H9 (cell line): ENCODE measurements at regions not wholly inside any gene's neighbourhood (a gene's known extent, or its start where the extent isn't known, plus 50 kb on each side); places are given as distances from the start of the nearest gene placed in this dataset.

ENCODE experiments used
- DNase-seq: peaks from one replicate; pipeline ENCODE4 v3.0.0-alpha.2; 2017
- H2AFZ ChIP-seq: one replicate; pipeline ENCODE4 v1.6.1; 2013; ENCODE audit warnings: mild to moderate bottlenecking, low read length, control low read depth, moderate library complexity
- H2AK5ac ChIP-seq: 2 replicates; pipeline ENCODE4 v1.6.1; 2013; ENCODE audit warnings: low read length, control low read depth, mixed read lengths; ENCODE audit not compliant: insufficient read length
- H2BK120ac ChIP-seq: one replicate; pipeline ENCODE4 v1.6.1; 2013; ENCODE audit warnings: low read depth, mild to moderate bottlenecking, low read length, control low read depth, inconsistent platforms; ENCODE audit not compliant: poor library complexity, severe bottlenecking
- H2BK12ac ChIP-seq: 2 replicates; pipeline ENCODE4 v1.6.1; 2013; ENCODE audit warnings: low read length, control low read depth, mixed read lengths, low read depth; ENCODE audit not compliant: insufficient read length
- H2BK15ac ChIP-seq: 2 replicates; pipeline ENCODE4 v1.6.1; 2013; ENCODE audit warnings: low read depth, low read length, control low read depth
- H2BK20ac ChIP-seq: one replicate; pipeline ENCODE4 v1.6.1; 2013; ENCODE audit warnings: low read depth, mild to moderate bottlenecking, low read length, control low read depth, inconsistent platforms; ENCODE audit not compliant: poor library complexity, severe bottlenecking
- H2BK5ac ChIP-seq: 2 replicates; pipeline ENCODE4 v1.6.1; 2013; ENCODE audit warnings: low read length, control low read depth, mixed read lengths; ENCODE audit not compliant: insufficient read length
- H3K14ac ChIP-seq: 2 replicates; pipeline ENCODE4 v1.6.1; 2013; ENCODE audit warnings: low read length, control low read depth; ENCODE audit not compliant: insufficient read depth
- H3K18ac ChIP-seq: 2 replicates; pipeline ENCODE4 v1.6.1; 2013; ENCODE audit warnings: low read depth, mild to moderate bottlenecking, mixed read lengths, low read length, control low read depth; ENCODE audit not compliant: insufficient read length
- H3K23ac ChIP-seq: 2 replicates; pipeline ENCODE4 v1.6.1; 2013; ENCODE audit warnings: low read length, control low read depth, mixed read lengths, low read depth; ENCODE audit not compliant: insufficient read length
- H3K23me2 ChIP-seq: 2 replicates; pipeline ENCODE4 v1.6.1; 2013; ENCODE audit warnings: low read depth, mild to moderate bottlenecking, mixed read lengths, low read length, control low read depth; ENCODE audit not compliant: insufficient read length, poor library complexity, severe bottlenecking
- H3K27ac ChIP-seq: 2 replicates; pipeline ENCODE4 v1.5.1; 2013; ENCODE audit warnings: low read length, control low read depth, mixed read lengths, low read depth; ENCODE audit not compliant: insufficient read length
- H3K27me3 ChIP-seq: 2 replicates; pipeline ENCODE4 v1.6.1; 2013; ENCODE audit warnings: low read length, control low read depth, inconsistent platforms; ENCODE audit not compliant: insufficient read depth
- H3K4ac ChIP-seq: 2 replicates; pipeline ENCODE4 v1.6.1; 2013; ENCODE audit warnings: low read depth, mild to moderate bottlenecking, control low read depth, inconsistent platforms, low read length, moderate library complexity
- H3K4me1 ChIP-seq: 2 replicates; pipeline ENCODE4 v1.6.1; 2013; ENCODE audit warnings: low read length, control low read depth, inconsistent platforms; ENCODE audit not compliant: insufficient read depth
- H3K4me2 ChIP-seq: 2 replicates; pipeline ENCODE4 v1.6.1; 2013; ENCODE audit warnings: low read length, control low read depth, mixed read lengths; ENCODE audit not compliant: insufficient read length, insufficient read depth
- H3K56ac ChIP-seq: 2 replicates; pipeline ENCODE4 v1.6.1; 2013; ENCODE audit warnings: low read depth, mild to moderate bottlenecking, mixed read lengths, low read length, control low read depth; ENCODE audit not compliant: insufficient read length
- H3K79me1 ChIP-seq: 2 replicates; pipeline ENCODE4 v1.6.1; 2013; ENCODE audit warnings: low read depth, mild to moderate bottlenecking, moderate library complexity, low read length, control low read depth, inconsistent platforms; ENCODE audit not compliant: insufficient read depth, poor library complexity, severe bottlenecking
- H3K79me2 ChIP-seq: 2 replicates; pipeline ENCODE4 v1.6.1; 2013; ENCODE audit warnings: low read length, control low read depth, inconsistent platforms; ENCODE audit not compliant: insufficient read depth
- H3K9ac ChIP-seq: 2 replicates; pipeline ENCODE4 v1.6.1; 2013; ENCODE audit warnings: low read length, control low read depth, mixed read lengths; ENCODE audit not compliant: insufficient read length; ENCODE audit errors: extremely low read depth
- H3K9me3 ChIP-seq: one replicate; pipeline ENCODE4 v1.6.1; 2013; ENCODE audit warnings: low read depth, low read length, inconsistent platforms; ENCODE audit not compliant: control insufficient read depth
- H3T11ph ChIP-seq: one replicate; pipeline ENCODE4 v1.6.1; 2013; ENCODE audit warnings: mild to moderate bottlenecking, low read length, control low read depth, inconsistent platforms
- H4K20me1 ChIP-seq: one replicate; pipeline ENCODE4 v1.6.1; 2013; ENCODE audit not compliant: control insufficient read depth, insufficient read length, insufficient read depth
- H4K5ac ChIP-seq: 2 replicates; pipeline ENCODE4 v1.6.1; 2013; ENCODE audit warnings: low read depth, mild to moderate bottlenecking, mixed read lengths, low read length, control low read depth; ENCODE audit not compliant: insufficient read length
- H4K8ac ChIP-seq: replicated peaks from 2 replicates; pipeline ENCODE4 v1.6.1; 2013; ENCODE audit warnings: low read length, control low read depth, mixed read lengths, low read depth; ENCODE audit not compliant: insufficient read length
- H4K91ac ChIP-seq: 2 replicates; pipeline ENCODE4 v1.6.1; 2013; ENCODE audit warnings: low read depth, mild to moderate bottlenecking, moderate library complexity, mixed read lengths, low read length, control low read depth; ENCODE audit not compliant: insufficient read length
- H3K27ac Mint-ChIP-seq, 3 experiments: 2 replicates in 2 of 3; 3 replicates in 1 of 3; pipeline ENCODE4 v1.8.0; 2020 to 2021; ENCODE audit warnings: mixed read lengths in 3 of 3, mild to moderate bottlenecking in 1 of 3, moderate library complexity in 1 of 3
- H3K27me3 Mint-ChIP-seq: 2 replicates; pipeline ENCODE4 v1.8.0; 2021; ENCODE audit warnings: low read depth, mild to moderate bottlenecking, moderate library complexity, mixed read lengths
- H3K36me3 Mint-ChIP-seq, 3 experiments: 2 replicates in 2 of 3; 3 replicates in 1 of 3; pipeline ENCODE4 v1.8.0; 2020 to 2021; ENCODE audit warnings: low read depth in 3 of 3, mixed read lengths in 3 of 3; ENCODE audit not compliant: insufficient read depth in 1 of 3
- H3K4me1 Mint-ChIP-seq, 2 experiments: 2 replicates each; pipeline ENCODE4 v1.8.0; 2020; ENCODE audit warnings: mixed read lengths in 2 of 2
- H3K4me3 Mint-ChIP-seq, 2 experiments: 2 replicates in 1 of 2; 3 replicates in 1 of 2; pipeline ENCODE4 v1.8.0; 2020 to 2021; ENCODE audit warnings: mild to moderate bottlenecking in 2 of 2, mixed read lengths in 2 of 2, moderate library complexity in 1 of 2
- H3K9me3 Mint-ChIP-seq, 2 experiments: 2 replicates in 1 of 2; 3 replicates in 1 of 2; pipeline ENCODE4 v1.8.0; 2020; ENCODE audit warnings: mild to moderate bottlenecking in 2 of 2, mixed read lengths in 2 of 2, moderate library complexity in 1 of 2
- CTCF ChIP-seq: fragments of 200-600 bp; sonication (generic); conservative IDR thresholded peaks from 3 replicates; pipeline ENCODE4 v1.8.0; 2021; ENCODE audit warnings: antibody characterized with exemption, mild to moderate bottlenecking
- WGBS: extraction: QIAGEN DNeasy Blood & Tissue Kit; methylation state at CpG from one replicate; pipeline ENCODE4 v1.1.7; 2013; ENCODE audit warnings: missing lambda C conversion rate, low lambda C conversion rate, mixed read lengths; ENCODE audit not compliant: insufficient read length; ENCODE audit errors: extremely low coverage; 5-methylcytosine and 5-hydroxymethylcytosine counted together

GRCh38 chr4:149055624-149056023 lies 613.4 kb upstream of the NR3C2 start:
- no peak for DNase-seq
- H3K23ac ChIP-seq = no peak overlapping the region
- H3K27me3 ChIP-seq = no peaks in the 10 kb centered on the region
- H4K91ac ChIP-seq = no peak overlapping the region
- no peak overlapping the region for H3K4me3 Mint-ChIP-seq
- no peaks in the 10 kb centered on the region for H3K79me1 ChIP-seq
- H3T11ph ChIP-seq = no peak overlapping the region
- H3K4me1 ChIP-seq = no peaks in the 10 kb centered on the region
- H3K79me2 ChIP-seq = no peaks in the 10 kb centered on the region
- no peak overlapping the region for H3K56ac ChIP-seq
- H3K9me3 Mint-ChIP-seq = no peaks in the 10 kb centered on the region
- no CpG with 5 or more reads among the region's 1 CpG for WGBS
- no peak overlapping the region for H4K8ac ChIP-seq
- no peak overlapping the region for H2AFZ ChIP-seq
- H2BK20ac ChIP-seq = no peak overlapping the region
- no peak overlapping the region for H2BK120ac ChIP-seq
- no peaks in the 10 kb centered on the region for H3K23me2 ChIP-seq
- H3K27me3 Mint-ChIP-seq = no peaks in the 10 kb centered on the region
- H3K4me1 Mint-ChIP-seq = peaks cover 0 to 2% of the 10 kb centered on the region in 2 experiments; a peak in 2 of 4 replicates
- H3K14ac ChIP-seq = no peak overlapping the region
- no peak overlapping the region for H3K9ac ChIP-seq
- no peak overlapping the region for H2BK5ac ChIP-seq
- H2AK5ac ChIP-seq = no peak overlapping the region
- H2BK12ac ChIP-seq = no peak overlapping the region
- H3K27ac Mint-ChIP-seq = no peak overlapping the region
- H3K18ac ChIP-seq = no peak overlapping the region
- H3K4me2 ChIP-seq = no peak overlapping the region
- H2BK15ac ChIP-seq = no peak overlapping the region
- no peak overlapping the region for H3K27ac ChIP-seq
- no peaks in the 10 kb centered on the region for H4K20me1 ChIP-seq
- no peak overlapping the region for H4K5ac ChIP-seq
- H3K36me3 Mint-ChIP-seq = no peaks in the 10 kb centered on the region
- no peak overlapping the region for H3K4ac ChIP-seq
- no peaks in the 10 kb centered on the region for H3K9me3 ChIP-seq
- TF ChIP-seq CTCF = no peak
